ENCODE measurements at regions not wholly inside any gene's neighbourhood (a gene's known extent, or its start where the extent isn't known, plus 50 kb on each side); places are given as distances from the start of the nearest gene placed in this dataset.
"Not testable (repeated sequence)": the region's sequence is repeated elsewhere in the genome, so short reads cannot be mapped to it uniquely, and the experiment has no call there.

DNA sequence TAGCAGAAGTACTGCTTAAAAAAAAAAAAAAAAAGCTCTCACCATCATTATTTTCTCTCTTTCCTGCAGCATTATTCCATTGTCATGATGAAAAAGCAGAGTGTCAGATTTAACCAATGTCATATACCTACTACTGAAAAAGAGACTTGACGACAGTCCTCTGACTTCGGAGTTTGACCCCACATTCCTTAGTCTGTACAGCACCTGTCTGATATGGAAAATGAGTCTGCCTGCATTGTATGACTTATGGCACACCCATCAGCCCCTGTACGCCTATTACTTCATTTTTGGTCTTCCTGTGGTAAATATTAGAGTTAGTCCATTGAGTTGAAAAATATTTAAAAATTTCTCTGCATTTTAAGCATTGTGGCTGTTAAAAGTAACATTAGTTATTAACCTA, 54.5 kb upstream of the NOX4 start:
- no peak for FAIRE-seq

DNA sequence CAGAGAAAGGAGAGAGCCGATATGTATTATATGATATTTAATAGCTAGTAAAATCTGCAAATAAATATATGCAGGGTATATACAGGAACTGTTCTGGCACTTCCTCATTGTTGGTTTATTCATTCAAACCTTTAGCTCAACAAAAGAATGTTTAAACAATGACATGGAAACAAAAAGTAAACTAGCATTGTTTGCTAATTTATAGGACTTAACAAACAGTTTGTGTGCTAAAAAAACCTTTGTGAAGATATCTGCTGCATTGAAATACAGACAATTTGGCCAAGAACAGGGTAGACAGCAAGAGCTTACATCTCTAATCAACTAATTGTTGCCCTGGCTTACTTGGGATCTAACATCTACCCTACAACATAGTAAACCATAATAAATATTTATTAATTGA, 64.6 kb upstream of the NOX4 start:
- FAIRE-seq: not testable (repeated sequence)

DNA sequence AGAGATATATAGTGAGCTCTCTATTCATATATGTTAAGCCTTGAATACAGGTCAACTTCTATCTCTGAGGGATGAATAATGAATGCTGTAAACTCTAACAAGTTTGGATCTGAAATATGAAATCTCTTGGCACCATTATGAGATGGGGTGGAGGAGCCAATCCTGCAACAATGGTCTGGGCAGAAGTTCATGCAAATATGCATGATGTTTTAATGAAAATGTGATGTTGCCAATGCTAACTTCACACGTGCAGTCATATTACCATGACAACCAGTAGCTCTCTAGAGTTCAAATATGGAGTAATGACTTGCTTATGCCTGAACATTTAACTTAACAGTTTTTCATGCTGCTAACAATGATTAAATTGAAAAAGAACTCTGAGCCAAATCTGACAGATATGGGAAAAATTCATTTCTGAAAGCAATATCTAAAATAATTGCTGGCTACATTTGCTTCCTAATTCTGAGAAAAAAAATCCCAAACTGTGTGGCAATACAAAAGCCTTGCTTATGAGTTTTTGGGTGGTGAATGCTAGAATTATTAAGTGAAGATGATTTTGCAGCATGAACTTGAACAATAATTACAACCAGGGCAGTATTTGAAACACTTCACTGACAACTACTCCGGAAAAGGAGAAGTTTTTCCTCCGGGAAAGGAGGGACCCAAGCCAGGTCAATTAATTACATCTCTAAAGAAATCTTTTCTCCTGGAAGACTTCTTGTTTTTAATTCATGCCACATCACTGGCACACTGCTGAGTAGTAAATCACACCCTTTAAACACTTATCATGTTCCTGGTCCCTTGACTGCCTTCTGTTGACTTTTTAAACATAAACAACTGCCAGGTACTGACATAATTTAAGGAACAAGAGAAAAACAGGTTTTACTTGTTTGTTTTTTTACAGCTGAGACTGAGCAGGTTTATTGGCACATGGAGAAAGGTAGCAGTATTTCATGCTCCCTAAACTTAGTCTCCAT, 65.8 kb upstream of the NOX4 start:
- peak; percentile 76 for FAIRE-seq

DNA sequence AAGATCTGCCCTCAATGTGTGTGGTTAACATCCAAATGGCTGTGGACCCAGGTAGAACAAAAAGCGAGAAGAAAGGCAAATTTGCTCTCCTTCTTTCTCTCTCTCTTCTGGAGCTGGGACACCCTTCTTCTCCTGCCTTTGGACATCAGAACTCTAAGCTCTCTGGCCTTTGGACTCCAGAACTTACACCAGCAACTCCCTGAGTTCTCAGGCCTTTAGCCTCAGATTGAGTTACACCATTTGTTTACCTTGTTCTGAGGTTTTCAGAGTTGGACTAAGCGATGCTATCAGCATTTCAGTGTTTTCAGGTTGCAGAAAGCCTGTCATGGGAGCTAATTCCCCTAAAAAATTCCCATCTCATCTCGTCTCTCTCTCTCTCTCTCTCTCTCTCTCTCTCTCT, 69.4 kb upstream of the NOX4 start:
- not testable (repeated sequence) for FAIRE-seq

DNA sequence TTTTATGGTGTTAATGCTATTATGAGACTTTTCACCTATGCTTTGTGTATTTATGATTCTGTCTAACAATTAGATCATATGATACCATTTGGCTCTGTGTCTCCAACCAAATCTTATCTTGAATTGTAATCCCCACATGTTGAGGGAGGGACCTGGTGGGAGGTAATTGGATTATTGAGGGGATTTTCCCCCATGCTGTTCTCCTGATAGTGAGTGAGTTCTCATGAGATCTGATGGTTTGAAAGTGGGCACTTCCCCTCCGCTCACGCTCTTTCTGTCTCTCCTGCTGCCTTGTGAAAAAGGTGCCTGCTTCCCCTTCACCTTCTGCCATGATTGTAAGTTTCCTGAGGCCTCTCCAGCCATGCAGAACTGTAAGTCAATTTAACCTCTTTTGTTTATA, 71.6 kb upstream of the NOX4 start:
- FAIRE-seq: not testable (repeated sequence)

DNA sequence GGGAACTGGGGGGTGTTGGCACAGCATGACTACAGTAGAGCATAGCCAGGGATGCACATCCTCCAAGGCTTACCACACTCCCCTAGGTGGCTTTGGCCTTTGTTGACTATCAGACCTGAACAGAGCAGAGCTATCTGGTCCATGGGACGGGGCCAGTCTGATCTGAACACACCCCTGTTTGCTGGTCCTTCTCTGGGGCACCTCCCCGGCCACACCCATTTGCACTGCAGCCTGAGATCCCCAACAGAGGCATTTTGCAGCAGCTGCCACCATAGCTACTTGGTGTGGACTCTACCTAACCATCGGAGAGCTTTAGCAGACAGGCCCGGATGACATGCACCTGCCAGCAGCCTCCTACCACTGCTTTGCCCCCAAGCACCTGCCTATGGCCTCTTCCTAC, 75.8 kb upstream of the NOX4 start:
- no peak for FAIRE-seq

DNA sequence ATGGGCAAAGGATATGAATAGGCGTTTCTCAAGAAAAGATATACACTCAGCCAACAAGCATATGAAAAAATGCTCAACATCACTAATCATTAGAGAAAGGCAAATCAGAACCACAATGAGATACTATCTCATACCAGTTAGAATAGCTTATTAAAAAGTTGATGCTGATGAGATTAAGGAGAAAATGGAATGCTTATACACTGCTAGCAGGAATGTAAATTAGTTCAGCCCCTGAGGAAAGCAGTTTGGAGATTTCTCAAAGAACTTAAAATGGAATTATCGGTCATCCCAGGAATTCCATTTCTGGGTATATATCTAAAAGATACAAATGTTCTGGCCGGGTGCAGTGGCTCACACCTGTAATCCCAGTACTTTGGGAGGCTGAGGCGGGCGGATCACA, 78.2 kb upstream of the NOX4 start:
- not testable (repeated sequence) for FAIRE-seq

DNA sequence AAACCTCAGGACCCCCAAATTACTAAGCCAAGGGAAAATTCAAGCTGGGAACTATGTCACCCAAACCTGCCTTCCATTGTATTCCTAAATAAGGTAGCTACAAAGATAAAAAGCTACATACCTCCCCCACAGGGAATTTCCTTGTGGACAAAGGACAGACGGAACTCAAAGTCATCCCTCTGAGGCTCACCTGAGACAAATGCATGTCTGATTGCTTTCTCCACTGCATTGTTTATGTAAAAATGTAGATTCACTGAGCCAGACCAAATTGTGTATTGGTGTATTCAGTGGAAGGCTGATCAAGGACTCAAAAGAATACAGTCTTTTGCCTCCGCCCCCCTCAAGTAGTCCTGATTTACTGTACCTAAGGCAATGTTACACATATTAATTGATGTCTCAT, 80.5 kb upstream of the NOX4 start:
- not testable (repeated sequence) for FAIRE-seq

DNA sequence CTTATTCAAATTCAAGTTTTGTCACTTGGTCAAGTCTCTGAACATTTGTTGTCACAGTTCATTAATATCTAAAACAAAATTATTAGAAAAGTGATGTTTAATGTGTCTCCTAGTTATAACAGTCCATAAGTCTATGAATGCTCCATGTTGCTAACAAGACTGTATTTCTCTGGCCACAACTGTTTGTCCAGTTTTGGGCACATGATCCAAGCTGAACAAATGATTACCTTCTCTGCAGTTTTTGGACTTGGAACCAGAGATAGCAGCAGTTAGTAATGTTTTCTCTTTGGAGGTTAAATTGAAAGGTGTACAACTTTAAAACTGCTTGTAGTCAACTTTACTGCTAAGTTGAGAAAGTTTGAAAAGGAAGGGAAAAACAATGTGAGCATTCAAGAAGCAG, 84.7 kb upstream of the NOX4 start:
- FAIRE-seq: peak; percentile 60

DNA sequence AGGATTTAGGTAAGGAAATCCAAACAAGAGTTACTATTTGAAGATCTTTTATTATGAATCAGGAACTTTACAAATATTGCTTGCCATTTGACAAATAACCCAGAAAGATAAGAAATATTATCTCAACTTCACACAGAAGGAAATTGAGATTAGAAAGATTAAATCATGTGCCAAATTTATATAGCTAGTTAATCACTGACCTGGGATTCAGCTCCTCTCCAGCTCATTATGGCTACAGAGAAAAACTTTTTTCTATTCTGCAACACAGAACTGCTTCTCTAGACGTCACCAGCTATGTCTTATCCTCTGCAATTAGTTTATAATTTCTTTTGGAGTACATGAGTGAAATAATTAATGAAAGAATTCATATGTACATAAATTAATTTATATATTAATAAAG, 86.3 kb upstream of the NOX4 start:
- FAIRE-seq: not testable (repeated sequence)

DNA sequence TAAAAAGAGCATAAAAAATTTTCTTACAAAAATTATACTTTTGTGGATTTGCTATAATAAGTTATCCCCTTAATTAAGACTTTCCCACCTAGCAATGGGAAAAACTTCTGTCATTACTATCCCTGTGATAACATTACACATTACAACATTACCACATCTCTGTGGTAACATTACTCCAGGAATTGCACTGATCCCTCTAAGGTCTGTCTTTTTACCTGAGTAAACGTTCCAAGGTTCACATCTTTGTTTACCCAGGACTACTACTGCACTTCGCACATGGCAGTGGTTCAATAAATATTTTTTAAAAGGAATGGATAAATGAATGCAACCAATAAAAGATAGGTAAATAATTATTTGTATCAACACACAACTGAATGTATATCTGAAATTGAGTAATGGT, 92.4 kb upstream of the NOX4 start:
- no peak for FAIRE-seq

DNA sequence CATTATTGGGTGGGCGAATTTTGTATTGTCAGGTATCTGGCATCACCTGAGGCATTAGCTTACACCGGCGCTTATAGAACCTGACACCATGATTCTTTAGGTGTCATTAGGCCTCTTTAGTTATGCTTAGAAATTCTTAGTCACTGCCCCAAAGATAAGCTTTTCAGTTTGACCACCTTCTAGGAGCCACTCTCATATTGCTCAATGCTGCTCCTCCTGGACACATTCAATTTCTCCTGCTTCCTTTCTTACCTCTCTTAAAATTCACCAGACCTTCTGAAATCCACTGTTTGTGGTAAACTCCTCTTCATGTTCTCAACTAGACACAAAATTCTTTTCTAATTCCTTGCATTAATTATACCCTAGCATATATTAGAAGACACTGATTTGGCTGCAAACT, 93.9 kb upstream of the NOX4 start:
- FAIRE-seq: not testable (repeated sequence)

DNA sequence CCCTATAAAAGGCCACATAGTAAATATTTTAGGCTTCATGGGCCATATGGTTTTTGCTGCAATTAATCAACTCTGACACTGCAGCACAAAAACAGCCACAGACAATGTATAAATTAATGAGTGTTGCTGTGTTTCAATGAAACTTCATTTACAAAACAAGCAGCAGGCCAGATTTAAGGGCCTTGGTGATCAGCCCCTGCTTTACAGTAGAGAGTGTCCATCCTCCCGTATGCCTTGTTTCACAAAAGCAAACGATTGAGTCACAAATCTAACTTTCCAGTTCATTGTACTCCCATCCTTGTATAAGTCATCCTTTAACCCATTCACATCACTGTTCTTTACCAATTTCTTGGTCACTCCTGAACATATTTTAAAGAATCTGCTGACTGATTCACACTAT, 94.3 kb upstream of the NOX4 start:
- FAIRE-seq: not testable (repeated sequence)

DNA sequence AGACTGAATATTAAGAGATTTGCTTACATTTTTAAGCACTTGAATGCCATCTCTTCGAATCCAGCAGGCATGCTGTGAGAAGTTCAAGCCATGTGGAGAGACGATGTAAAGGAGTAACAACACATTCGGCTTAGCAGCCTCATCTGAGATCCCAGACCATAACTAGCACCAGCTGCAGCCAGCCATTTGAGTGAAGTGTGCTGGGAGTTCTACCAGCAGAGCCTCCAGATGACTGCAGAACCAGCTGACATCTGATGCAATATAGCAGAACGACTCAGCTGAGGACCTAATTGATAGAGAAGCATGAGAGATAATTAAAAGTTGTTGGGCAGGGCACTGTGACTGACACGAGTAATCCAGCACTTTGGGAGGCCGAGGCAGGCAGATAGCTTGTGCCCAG, 98.2 kb upstream of the NOX4 start:
- not testable (repeated sequence) for FAIRE-seq

DNA sequence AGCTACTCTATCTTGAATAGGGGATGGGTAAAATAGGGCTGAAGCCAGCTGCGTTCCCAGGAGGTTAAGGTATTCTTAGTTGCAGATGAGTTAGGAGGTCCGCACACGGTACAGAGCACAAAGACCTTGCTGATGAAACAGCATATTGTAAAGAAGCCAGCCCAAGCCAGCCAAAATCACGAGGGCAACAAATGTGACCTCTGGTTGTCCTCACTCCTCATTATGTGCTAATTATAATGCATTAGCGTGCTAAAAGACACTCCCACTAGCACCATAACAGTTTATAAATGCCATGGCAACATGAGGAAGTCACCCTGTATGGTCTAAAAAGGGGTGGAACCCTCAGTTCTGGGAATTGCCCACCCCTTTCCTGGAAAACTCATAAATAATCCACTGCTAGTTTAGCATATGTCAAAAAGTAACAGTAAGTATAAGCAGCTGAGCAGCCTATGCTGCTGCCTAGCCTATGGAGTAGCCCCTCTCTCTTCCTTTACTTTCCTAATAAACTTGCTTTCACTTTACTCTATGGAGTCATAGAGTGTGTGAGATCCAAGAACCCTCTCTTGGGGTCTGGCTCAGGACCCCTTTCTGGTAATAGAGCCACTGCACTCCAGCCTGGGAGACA, 98.9 kb upstream of the NOX4 start:
- not testable (repeated sequence) for FAIRE-seq

DNA sequence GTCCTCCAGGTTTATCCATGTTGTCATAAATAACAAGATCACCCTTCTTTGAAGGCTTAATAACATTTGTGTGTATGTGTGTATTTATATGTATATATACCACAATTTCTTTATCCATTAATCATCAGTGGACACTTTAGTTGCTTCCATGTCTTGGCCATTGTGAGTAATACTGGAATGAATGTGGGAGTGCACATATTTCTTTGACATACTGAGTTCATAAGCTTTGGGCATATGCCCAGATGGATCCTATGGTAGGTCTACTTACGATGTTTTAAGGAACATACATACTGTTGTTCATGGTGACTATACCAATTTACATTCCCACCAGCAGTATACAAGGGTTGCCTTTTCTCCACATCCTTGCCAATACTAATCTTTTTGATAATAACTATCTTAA, 108.8 kb upstream of the TRIM77 start:
- not testable (repeated sequence) for FAIRE-seq

DNA sequence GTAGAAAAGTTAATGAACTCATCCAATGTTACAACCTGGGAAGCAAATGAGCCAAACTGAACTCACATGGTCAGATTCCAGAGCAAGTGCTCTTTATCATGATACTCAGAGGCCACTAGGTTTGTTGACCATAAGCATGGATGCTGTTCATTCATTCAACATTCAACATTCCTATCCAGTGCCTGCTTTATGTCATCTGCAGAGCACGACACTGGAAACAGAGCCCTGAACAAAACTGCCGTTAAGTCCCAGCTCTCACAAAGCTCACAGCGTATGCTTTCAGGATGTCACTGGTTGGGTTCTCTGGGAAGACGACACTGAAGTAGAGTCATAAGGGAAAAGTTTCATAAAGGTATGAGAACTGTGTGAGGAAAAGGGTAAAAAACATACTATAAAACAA, 105.8 kb upstream of the TRIM77 start:
- FAIRE-seq: no peak

DNA sequence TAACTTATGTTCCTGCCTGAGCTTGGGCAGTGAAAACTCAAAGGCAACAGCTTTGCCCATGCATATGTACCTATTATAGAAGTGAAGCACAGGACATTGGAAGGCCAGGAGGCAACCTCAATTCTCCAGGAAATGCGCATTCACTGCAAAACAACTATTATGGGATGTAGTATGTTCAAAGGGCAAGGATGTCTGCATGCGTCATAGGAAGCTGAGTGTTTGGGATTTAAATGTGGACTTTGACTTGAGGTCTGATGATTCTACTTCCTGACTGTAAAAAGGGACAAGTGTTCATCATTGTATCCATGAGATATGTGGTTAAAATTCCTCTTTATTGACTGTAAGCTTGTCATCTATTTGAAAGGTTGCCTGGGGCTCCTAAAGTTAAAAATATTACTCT, 103.3 kb upstream of the TRIM77 start:
- not testable (repeated sequence) for FAIRE-seq

DNA sequence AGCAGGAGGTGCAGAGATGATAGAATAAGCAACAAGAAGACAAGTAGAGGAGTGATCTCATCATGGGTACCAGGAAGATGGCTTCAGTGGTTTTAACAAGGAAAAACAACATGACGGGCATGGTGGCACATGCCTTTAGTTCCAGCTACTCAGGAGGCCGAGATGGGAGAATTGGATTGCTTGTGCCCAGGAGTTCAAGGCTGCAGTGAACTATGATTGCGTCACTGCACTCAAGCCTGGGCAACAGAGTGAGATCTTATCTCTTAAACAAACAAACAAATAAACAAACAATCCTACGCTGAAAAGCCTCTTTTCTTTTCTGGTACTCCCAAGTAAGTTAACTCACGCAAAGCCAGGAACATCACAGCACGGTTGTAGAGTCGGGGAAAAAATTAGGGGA, 102.6 kb upstream of the TRIM77 start:
- FAIRE-seq: peak; percentile 9

DNA sequence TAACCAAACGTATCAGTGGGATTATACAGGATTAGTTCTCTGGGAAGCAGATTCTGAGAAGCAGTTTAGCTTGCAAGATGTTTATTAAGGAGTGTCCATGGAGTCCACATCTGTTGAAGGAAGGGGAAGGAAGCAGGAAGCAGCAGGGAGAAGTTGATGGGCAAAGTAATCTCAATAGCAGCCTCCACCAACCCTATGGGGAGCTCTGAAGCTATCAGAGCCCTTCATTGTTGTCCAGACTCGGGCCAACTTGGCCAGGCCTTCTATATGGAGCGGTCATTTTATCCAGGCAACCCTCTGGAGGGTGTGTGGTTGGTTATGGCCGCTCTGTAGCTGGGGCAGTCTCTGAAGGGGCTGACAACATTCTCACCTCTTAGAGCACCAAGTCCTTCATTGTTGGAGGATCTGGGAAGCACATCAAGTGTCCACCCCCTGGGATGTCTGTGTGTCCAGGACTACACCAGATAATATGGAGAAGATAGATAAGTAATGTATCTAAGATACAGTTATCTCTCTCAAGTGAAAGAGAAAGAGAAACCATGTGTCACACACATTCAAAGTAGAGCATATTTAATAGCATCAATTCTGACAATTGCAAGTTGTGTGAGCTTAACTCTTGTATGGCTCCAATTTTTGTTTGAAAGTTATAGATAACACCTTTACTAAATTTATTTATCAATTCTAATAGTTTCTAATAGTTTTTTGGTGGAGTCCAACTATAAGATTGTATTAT, 101.7 kb upstream of the TRIM77 start:
- no peak for FAIRE-seq

DNA sequence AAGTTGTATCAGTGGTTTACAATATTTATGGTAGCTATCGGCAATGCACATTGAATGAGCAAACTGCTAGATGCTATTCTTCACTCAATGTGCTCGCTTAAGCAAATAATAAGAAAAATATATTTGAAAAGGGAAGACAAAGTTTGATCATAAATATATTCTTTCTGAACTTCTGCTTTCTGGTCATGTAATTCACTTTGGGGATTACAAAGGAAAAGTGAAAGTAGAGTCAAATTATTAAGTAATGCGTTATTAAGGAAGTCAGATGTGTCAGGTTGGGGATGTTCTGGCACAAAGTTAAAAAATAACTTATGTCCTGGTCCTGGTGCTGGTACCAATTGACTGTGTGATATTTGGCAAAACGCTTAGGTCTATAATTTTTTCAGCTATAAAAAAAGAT, 98.0 kb upstream of the TRIM77 start:
- FAIRE-seq: no peak

DNA sequence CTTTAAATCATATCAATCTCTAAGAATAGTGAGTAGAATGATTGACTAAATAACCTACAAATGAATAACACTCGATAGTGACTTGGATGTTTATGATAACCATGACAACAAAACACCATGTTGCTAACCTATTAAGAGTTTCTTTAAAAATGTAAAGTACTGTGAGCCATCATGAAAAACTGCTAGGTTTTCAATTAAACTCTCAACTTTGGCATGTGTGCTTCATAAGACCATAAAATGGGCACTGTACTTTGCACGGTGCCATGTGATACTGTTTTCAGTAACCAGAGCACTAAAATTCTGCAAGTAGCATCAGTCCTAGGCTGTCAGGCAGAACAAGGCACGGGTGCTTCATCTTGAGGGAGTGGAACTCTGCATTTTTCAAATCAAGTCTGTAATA, 96.2 kb upstream of the TRIM77 start:
- FAIRE-seq: no peak

DNA sequence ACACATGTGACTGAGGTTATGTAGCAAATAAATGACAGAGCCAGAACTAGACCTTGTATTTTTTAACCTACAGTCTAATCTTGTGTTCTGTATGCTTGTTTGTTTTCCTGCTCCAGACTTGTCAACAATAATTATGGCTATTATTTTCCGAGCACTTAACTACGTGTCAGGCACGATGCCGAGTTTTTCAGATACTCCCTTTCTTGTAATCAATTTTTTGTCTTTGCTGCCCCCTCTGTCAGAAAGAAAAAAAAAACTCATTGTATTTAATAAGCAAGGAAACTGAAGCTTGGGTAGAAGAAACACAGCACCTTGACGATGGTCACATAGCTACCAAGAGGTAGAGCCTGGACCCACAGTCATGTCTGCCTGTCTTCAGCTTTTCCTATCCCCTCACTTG, 95.7 kb upstream of the TRIM77 start:
- FAIRE-seq: not testable (repeated sequence)

DNA sequence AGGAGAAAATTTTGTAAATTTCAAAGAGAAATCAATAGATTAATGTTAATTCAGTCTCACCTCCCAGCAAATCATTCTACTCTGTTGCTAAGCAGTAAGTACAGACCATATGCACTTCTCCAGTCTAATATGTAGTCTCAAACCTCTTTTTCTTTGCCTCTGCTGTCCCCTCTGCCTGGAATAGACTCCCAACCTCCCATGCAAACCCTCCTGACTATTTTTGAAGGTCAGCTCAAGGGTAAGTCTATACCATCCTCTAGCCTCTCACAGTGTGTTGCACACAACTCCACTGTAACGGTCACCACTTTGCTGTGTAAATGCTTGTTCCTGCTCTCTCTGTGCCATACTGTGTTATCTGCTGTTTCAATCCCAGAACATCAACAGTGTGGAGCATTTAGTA, 94.5 kb upstream of the TRIM77 start:
- not testable (repeated sequence) for FAIRE-seq

Measured in islet of Langerhans (tissue), 1 donor.